GM23338 (cell line): ENCODE measurements at regions not wholly inside any gene's neighbourhood (a gene's known extent, or its start where the extent isn't known, plus 50 kb on each side); places are given as distances from the start of the nearest gene placed in this dataset.

ENCODE experiments used
- ATAC-seq: fragments of 200-7000 bp; cut with Tn5 transposase; 3 replicates; pipeline ENCODE4 v1.9.1; 2020
- DNase-seq: peaks from one replicate; pipeline ENCODE4 v3.0.0-alpha.2; 2015; ENCODE audit warnings: low spot score
- H2AFZ ChIP-seq: fragments of 200-600 bp; sonication (generic); 2 replicates; pipeline ENCODE4 v1.8.0; 2016; ENCODE audit warnings: antibody characterized with exemption, mild to moderate bottlenecking, moderate library complexity
- H3F3A ChIP-seq: fragments of 200-600 bp; sonication (generic); replicated peaks from 2 replicates; pipeline ENCODE4 v1.8.0; 2017; ENCODE audit warnings: antibody characterized with exemption, mixed run types, low read depth
- H3K27ac ChIP-seq: fragments of 200-600 bp; sonication (generic); 2 replicates; pipeline ENCODE4 v1.6.1; 2016; ENCODE audit warnings: low read depth
- H3K27me3 ChIP-seq: fragments of 200-600 bp; sonication (generic); 2 replicates; pipeline ENCODE4 v1.8.0; 2016; ENCODE audit warnings: mild to moderate bottlenecking, mixed run types, moderate library complexity; ENCODE audit not compliant: insufficient read depth
- H3K36me3 ChIP-seq: fragments of 200-600 bp; sonication (generic); 2 replicates; pipeline ENCODE4 v1.8.0; 2016; ENCODE audit warnings: mild to moderate bottlenecking; ENCODE audit not compliant: insufficient read depth
- H3K4me1 ChIP-seq: fragments of 200-600 bp; sonication (generic); 2 replicates; pipeline ENCODE4 v1.8.0; 2016; ENCODE audit warnings: mild to moderate bottlenecking, moderate library complexity; ENCODE audit not compliant: insufficient read depth
- H3K4me2 ChIP-seq: fragments of 200-600 bp; sonication (generic); 2 replicates; pipeline ENCODE4 v1.7.1; 2017; ENCODE audit warnings: mixed run types
- H3K4me3 ChIP-seq: fragments of 200-600 bp; sonication (generic); 2 replicates; pipeline ENCODE4 v1.6.1; 2016; ENCODE audit warnings: mixed run types
- H3K79me2 ChIP-seq: fragments of 200-600 bp; sonication (generic); replicated peaks from 2 replicates; pipeline ENCODE4 v1.8.0; 2017; ENCODE audit warnings: mild to moderate bottlenecking; ENCODE audit not compliant: insufficient read depth
- H3K9me2 ChIP-seq: fragments of 200-600 bp; sonication (generic); 2 replicates; pipeline ENCODE4 v1.8.0; 2017; ENCODE audit not compliant: insufficient read depth
- H4K20me1 ChIP-seq: fragments of 200-600 bp; sonication (generic); replicated peaks from 2 replicates; pipeline ENCODE4 v1.8.0; 2017; ENCODE audit warnings: mild to moderate bottlenecking; ENCODE audit not compliant: insufficient read depth
- H3K27ac Mint-ChIP-seq: 2 replicates; pipeline ENCODE4 v1.8.0; 2020; ENCODE audit warnings: inconsistent platforms, mild to moderate bottlenecking, moderate library complexity, mixed read lengths
- H3K27me3 Mint-ChIP-seq: 3 replicates; pipeline ENCODE4 v1.8.0; 2022; ENCODE audit warnings: low read depth, mild to moderate bottlenecking, moderate library complexity, mixed read lengths, inconsistent platforms; ENCODE audit not compliant: insufficient read depth, poor library complexity
- H3K36me3 Mint-ChIP-seq: 3 replicates; pipeline ENCODE4 v1.8.0; 2021; ENCODE audit warnings: low read depth, mild to moderate bottlenecking, inconsistent platforms, moderate library complexity, mixed read lengths
- H3K4me1 Mint-ChIP-seq: 3 replicates; pipeline ENCODE4 v1.8.0; 2020; ENCODE audit warnings: mild to moderate bottlenecking, inconsistent platforms, mixed read lengths
- H3K4me3 Mint-ChIP-seq: 3 replicates; pipeline ENCODE4 v1.8.0; 2021; ENCODE audit warnings: moderate library complexity, mild to moderate bottlenecking, inconsistent platforms, mixed read lengths
- H3K9me3 Mint-ChIP-seq: 3 replicates; pipeline ENCODE4 v1.8.0; 2020; ENCODE audit warnings: moderate library complexity, mild to moderate bottlenecking, inconsistent platforms, mixed read lengths
- CREB1 ChIP-seq: fragments of 250-450 bp; sonication (Bioruptor Pico); IDR thresholded peaks from 2 replicates; pipeline ENCODE4 v1.5.0; 2020; ENCODE audit warnings: low read depth, mild to moderate bottlenecking, moderate library complexity
- CTCF ChIP-seq, 2 experiments: fragments of 200-600 bp in 1 of 2; sonication (generic) in 1 of 2; conservative IDR thresholded peaks; 2 replicates each; pipeline versions ENCODE4 v1.5.1 to v1.6.1; 2016 to 2017; ENCODE audit warnings: antibody characterized with exemption in 2 of 2, low read depth in 2 of 2, mild to moderate bottlenecking in 2 of 2, moderate library complexity in 1 of 2
- EZH2 ChIP-seq: fragments of 200-600 bp; sonication (generic); IDR thresholded peaks from one replicate; pipeline ENCODE4 v1.8.0; 2017; ENCODE audit warnings: antibody characterized with exemption, mild to moderate bottlenecking, low read depth; ENCODE audit not compliant: unreplicated experiment
- JUNB ChIP-seq: IDR thresholded peaks from one replicate; pipeline ENCODE4 v1.6.1; 2016; ENCODE audit warnings: antibody characterized with exemption; ENCODE audit not compliant: unreplicated experiment
- POLR2AphosphoS5 ChIP-seq: IDR thresholded peaks from 2 replicates; pipeline ENCODE4 v1.6.1; 2016; ENCODE audit warnings: antibody characterized with exemption, low read depth
- STAT1 ChIP-seq: IDR thresholded peaks from one replicate; pipeline ENCODE4 v1.6.1; 2016; ENCODE audit warnings: antibody characterized with exemption; ENCODE audit not compliant: unreplicated experiment
- ZNF114 ChIP-seq: fragments of 250-450 bp; sonication (Bioruptor Pico); IDR thresholded peaks from 2 replicates; pipeline ENCODE4 v1.5.0; 2020; ENCODE audit warnings: mild to moderate bottlenecking, moderate library complexity
- ZNF331 ChIP-seq: fragments of 250-450 bp; sonication (Bioruptor Pico); IDR thresholded peaks from 2 replicates; pipeline ENCODE4 v1.5.0; 2020; ENCODE audit warnings: low read depth, mild to moderate bottlenecking, moderate library complexity
- TF ChIP-seq, protein P1 (sequence below): IDR thresholded peaks from one replicate; pipeline ENCODE4 v1.6.1; 2018; ENCODE audit warnings: antibody characterized with exemption; ENCODE audit not compliant: unreplicated experiment

DNA sequence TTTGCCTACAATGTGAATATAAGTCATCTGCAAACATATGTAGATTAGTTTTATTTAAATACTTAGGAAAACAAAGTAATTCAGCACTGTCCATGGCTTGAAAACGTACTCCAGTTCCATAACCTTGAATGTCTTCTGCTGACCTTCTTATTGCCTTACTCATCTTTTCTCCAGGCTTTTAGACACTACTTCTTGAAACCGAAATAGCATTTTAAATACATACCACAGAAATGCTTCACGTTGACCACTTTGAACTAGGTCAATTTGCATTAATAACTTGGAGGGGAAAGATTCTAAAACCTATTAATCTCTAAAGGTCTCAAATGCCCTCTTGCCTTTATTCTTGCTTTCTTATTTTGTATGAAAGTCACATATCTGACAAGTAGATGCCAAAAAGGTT lies 995.4 kb upstream of the ACO1 start:
- Mint-ChIP-seq H3K36me3 (no peaks in the 10 kb centered on the region), H3K4me3 (no peak overlapping the region)
- H2AFZ ChIP-seq: no peak overlapping the region

DNA sequence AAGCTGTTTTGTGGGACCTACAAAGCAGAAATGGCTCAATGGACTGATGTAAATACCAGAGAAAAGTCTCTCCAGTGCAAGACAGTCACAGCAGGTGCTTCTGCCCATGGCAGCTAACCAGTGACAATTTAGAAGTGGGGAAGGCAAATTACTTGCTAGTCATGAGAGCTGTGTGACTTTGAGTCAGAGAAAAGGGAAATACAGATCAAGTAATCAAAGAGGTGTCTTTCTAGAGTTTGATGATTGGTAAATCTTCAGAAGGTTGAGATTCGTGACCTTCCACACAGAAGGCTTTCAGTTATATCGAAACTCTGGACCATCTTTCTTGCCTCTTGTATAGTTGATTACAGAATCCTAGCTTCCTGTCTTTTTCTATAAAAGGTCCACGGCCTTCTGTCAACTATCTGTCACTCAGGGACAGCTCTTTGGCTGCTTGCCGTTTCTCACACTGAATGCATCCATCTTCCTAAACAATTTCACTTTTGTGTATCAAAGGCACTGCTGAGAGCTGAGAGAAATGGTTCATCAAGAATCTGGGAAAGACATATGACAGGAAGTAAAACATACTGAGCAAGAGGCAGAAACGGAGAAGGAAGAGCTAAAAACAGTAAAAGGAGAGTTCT lies 993.9 kb upstream of the ACO1 start:
- H3K4me1 Mint-ChIP-seq: peaks cover 2% of the 10 kb centered on the region; the same call in 1 of the 3 replicates
- H3K9me3 Mint-ChIP-seq: no peaks in the 10 kb centered on the region
- H3K9me2 ChIP-seq: no peaks in the 10 kb centered on the region
- no peaks in the 10 kb centered on the region for H3K36me3 ChIP-seq
- no peaks in the 10 kb centered on the region for H3K27me3 Mint-ChIP-seq
- H3K79me2 ChIP-seq: no peaks in the 10 kb centered on the region
- H3K27ac ChIP-seq: no peak overlapping the region
- H3K4me3 ChIP-seq: no peak overlapping the region
- ATAC-seq: no peak
- no peak overlapping the region for H3K4me3 Mint-ChIP-seq
- no peaks in the 10 kb centered on the region for H3K36me3 Mint-ChIP-seq
- H2AFZ ChIP-seq: peak overlapping the region; percentile 15; the same call in 1 of the 2 replicates
- H4K20me1 ChIP-seq: no peaks in the 10 kb centered on the region
- no peaks in the 10 kb centered on the region for H3F3A ChIP-seq
- no peaks in the 10 kb centered on the region for H3K4me1 ChIP-seq
- no peaks in the 10 kb centered on the region for H3K27me3 ChIP-seq
- H3K4me2 ChIP-seq: no peak overlapping the region
- DNase-seq: no peak
- no peak overlapping the region for H3K27ac Mint-ChIP-seq
- TF ChIP-seq, protein P1, sequence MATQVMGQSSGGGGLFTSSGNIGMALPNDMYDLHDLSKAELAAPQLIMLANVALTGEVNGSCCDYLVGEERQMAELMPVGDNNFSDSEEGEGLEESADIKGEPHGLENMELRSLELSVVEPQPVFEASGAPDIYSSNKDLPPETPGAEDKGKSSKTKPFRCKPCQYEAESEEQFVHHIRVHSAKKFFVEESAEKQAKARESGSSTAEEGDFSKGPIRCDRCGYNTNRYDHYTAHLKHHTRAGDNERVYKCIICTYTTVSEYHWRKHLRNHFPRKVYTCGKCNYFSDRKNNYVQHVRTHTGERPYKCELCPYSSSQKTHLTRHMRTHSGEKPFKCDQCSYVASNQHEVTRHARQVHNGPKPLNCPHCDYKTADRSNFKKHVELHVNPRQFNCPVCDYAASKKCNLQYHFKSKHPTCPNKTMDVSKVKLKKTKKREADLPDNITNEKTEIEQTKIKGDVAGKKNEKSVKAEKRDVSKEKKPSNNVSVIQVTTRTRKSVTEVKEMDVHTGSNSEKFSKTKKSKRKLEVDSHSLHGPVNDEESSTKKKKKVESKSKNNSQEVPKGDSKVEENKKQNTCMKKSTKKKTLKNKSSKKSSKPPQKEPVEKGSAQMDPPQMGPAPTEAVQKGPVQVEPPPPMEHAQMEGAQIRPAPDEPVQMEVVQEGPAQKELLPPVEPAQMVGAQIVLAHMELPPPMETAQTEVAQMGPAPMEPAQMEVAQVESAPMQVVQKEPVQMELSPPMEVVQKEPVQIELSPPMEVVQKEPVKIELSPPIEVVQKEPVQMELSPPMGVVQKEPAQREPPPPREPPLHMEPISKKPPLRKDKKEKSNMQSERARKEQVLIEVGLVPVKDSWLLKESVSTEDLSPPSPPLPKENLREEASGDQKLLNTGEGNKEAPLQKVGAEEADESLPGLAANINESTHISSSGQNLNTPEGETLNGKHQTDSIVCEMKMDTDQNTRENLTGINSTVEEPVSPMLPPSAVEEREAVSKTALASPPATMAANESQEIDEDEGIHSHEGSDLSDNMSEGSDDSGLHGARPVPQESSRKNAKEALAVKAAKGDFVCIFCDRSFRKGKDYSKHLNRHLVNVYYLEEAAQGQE: no peak
- TF ChIP-seq JUNB: no peak
- TF ChIP-seq CTCF (conservative IDR thresholded peaks at IDR 0.05; ENCODE audit: low read depth in 2 of 2): no peak
- no peak for TF ChIP-seq EZH2
- no peak for TF ChIP-seq POLR2AphosphoS5

More for the DNA sequence above, 995.4 kb upstream of the ACO1 start:
- H3K9me2 ChIP-seq: no peaks in the 10 kb centered on the region
- H3K27ac ChIP-seq: no peak overlapping the region
- no peak overlapping the region for H3K4me2 ChIP-seq
- no peaks in the 10 kb centered on the region for H3F3A ChIP-seq
- Mint-ChIP-seq H3K4me1 (peaks cover 2% of the 10 kb centered on the region; the same call in 1 of the 3 replicates), H3K27me3 (no peaks in the 10 kb centered on the region), H3K9me3 (no peaks in the 10 kb centered on the region), H3K27ac (no peak overlapping the region)
- ATAC-seq: no peak
- TF ChIP-seq ZNF331 (CRISPR knock-in tag): no peak
- TF ChIP-seq ZNF114 (CRISPR knock-in tag): no peak
- no peak for TF ChIP-seq STAT1
- TF ChIP-seq, protein P1: no peak
- TF ChIP-seq CREB1 (CRISPR knock-in tag): no peak
- no peak for TF ChIP-seq POLR2AphosphoS5
- no peaks in the 10 kb centered on the region for H3K27me3 ChIP-seq
- no peaks in the 10 kb centered on the region for H3K79me2 ChIP-seq
- no peaks in the 10 kb centered on the region for H4K20me1 ChIP-seq
- H3K36me3 ChIP-seq: no peaks in the 10 kb centered on the region
- H3K4me3 ChIP-seq: no peak overlapping the region
- H3K4me1 ChIP-seq: no peaks in the 10 kb centered on the region
- DNase-seq: no peak
